ENCODE measurements at regions not wholly inside any gene's neighbourhood (a gene's known extent, or its start where the extent isn't known, plus 50 kb on each side); places are given as distances from the start of the nearest gene placed in this dataset.
A peak's percentile ranks its signal among the peaks of the same experiment; 100 is the strongest.

- no peak for DNase-seq
- intact Hi-C loops (cut with micrococcal nuclease): no loop called here
Measured at GRCh38 chr19:28486473-28486872, 726.5 kb downstream of the UQCRFS1 start.

GRCh38 chr19:28485292-28485691 lies 727.7 kb downstream of the UQCRFS1 start:
- no peaks in the 10 kb centered on the region for H3K9me3 Mint-ChIP-seq
- DNase-seq: no peak
- H3K27me3 Mint-ChIP-seq: peaks cover 2% of the 10 kb centered on the region
- no peaks in the 10 kb centered on the region for H3K36me3 Mint-ChIP-seq (ENCODE audit: low read depth)
- H3K27ac Mint-ChIP-seq: no peak overlapping the region
- H3K4me1 Mint-ChIP-seq: peaks cover 19% of the 10 kb centered on the region
- intact Hi-C loops (cut with micrococcal nuclease): no loop called here
- no peak overlapping the region for H3K4me3 Mint-ChIP-seq

More at GRCh38 chr19:28486473-28486872, 726.5 kb downstream of the UQCRFS1 start:
- H3K4me3 Mint-ChIP-seq: no peak overlapping the region
- peaks cover 13% of the 10 kb centered on the region for H3K4me1 Mint-ChIP-seq
- H3K9me3 Mint-ChIP-seq: no peaks in the 10 kb centered on the region
- no peaks in the 10 kb centered on the region for H3K36me3 Mint-ChIP-seq (ENCODE audit: low read depth)
- peaks cover 2% of the 10 kb centered on the region for H3K27me3 Mint-ChIP-seq
- H3K27ac Mint-ChIP-seq: no peak overlapping the region

- Mint-ChIP-seq H3K36me3 (ENCODE audit: low read depth) (no peaks in the 10 kb centered on the region), H3K9me3 (no peaks in the 10 kb centered on the region), H3K27ac (no peak overlapping the region), H3K4me3 (no peak overlapping the region), H3K27me3 (peaks cover 2% of the 10 kb centered on the region), H3K4me1 (peaks cover 16% of the 10 kb centered on the region)
- DNase-seq: no peak
- intact Hi-C loops (cut with micrococcal nuclease): no loop called here
Measured at GRCh38 chr19:28483197-28483596, 729.8 kb downstream of the UQCRFS1 start.

GRCh38 chr19:28482221-28482620 lies 730.7 kb downstream of the UQCRFS1 start:
- Mint-ChIP-seq H3K27me3 (no peaks in the 10 kb centered on the region), H3K9me3 (no peaks in the 10 kb centered on the region), H3K4me1 (peaks cover 8% of the 10 kb centered on the region), H3K4me3 (no peak overlapping the region), H3K27ac (no peak overlapping the region), H3K36me3 (ENCODE audit: low read depth) (no peaks in the 10 kb centered on the region)
- no peak for DNase-seq
- intact Hi-C loops (cut with micrococcal nuclease): no loop called here

GRCh38 chr19:28481674-28482073 lies 731.3 kb downstream of the UQCRFS1 start:
- Mint-ChIP-seq H3K27me3 (no peaks in the 10 kb centered on the region), H3K4me3 (no peak overlapping the region), H3K9me3 (no peaks in the 10 kb centered on the region), H3K27ac (no peak overlapping the region), H3K4me1 (peaks cover 8% of the 10 kb centered on the region), H3K36me3 (ENCODE audit: low read depth) (no peaks in the 10 kb centered on the region)
- DNase-seq: no peak
- intact Hi-C loops (cut with micrococcal nuclease): loop anchor here (2.0 kb wide), 1 partner anchor 25 kb away; no protein-coding TSS in a partner anchor

- Mint-ChIP-seq H3K27me3 (no peaks in the 10 kb centered on the region), H3K36me3 (ENCODE audit: low read depth) (no peaks in the 10 kb centered on the region), H3K27ac (no peak overlapping the region), H3K4me3 (no peak overlapping the region), H3K9me3 (no peaks in the 10 kb centered on the region), H3K4me1 (peaks cover 7% of the 10 kb centered on the region)
- DNase-seq: no peak
- intact Hi-C loops (cut with micrococcal nuclease): no loop called here
Measured at GRCh38 chr19:28475525-28475924, 737.4 kb downstream of the UQCRFS1 start.

- no peak overlapping the region for H3K4me3 Mint-ChIP-seq
- no peaks in the 10 kb centered on the region for H3K36me3 Mint-ChIP-seq (ENCODE audit: low read depth)
- H3K27me3 Mint-ChIP-seq: no peaks in the 10 kb centered on the region
- H3K9me3 Mint-ChIP-seq: no peaks in the 10 kb centered on the region
- H3K4me1 Mint-ChIP-seq: peaks cover 30% of the 10 kb centered on the region
- intact Hi-C loops (cut with micrococcal nuclease): no loop called here
- DNase-seq: no peak
- H3K27ac Mint-ChIP-seq: no peak overlapping the region
Measured at GRCh38 chr19:28472843-28473242, 740.1 kb downstream of the UQCRFS1 start.

GRCh38 chr19:28471731-28472510 lies 741.0 kb downstream of the UQCRFS1 start:
- DNase-seq: no peak
- no peak overlapping the region for H3K27ac Mint-ChIP-seq
- H3K27me3 Mint-ChIP-seq: no peaks in the 10 kb centered on the region
- intact Hi-C loops (cut with micrococcal nuclease): no loop called here
- H3K36me3 Mint-ChIP-seq (ENCODE audit: low read depth): no peaks in the 10 kb centered on the region
- H3K4me1 Mint-ChIP-seq: peaks cover 33% of the 10 kb centered on the region
- H3K4me3 Mint-ChIP-seq: no peak overlapping the region
- no peaks in the 10 kb centered on the region for H3K9me3 Mint-ChIP-seq

- H3K4me1 Mint-ChIP-seq: peaks cover 51% of the 10 kb centered on the region
- peak overlapping the region; percentile 50 for H3K4me3 Mint-ChIP-seq
- no peaks in the 10 kb centered on the region for H3K36me3 Mint-ChIP-seq (ENCODE audit: low read depth)
Measured at GRCh38 chr19:28469544-28469943, 743.4 kb downstream of the UQCRFS1 start.

GRCh38 chr19:28468701-28469459 lies 744.1 kb downstream of the UQCRFS1 start:
- Mint-ChIP-seq H3K4me3 (peak overlapping the region; percentile 50), H3K4me1 (peaks cover 56% of the 10 kb centered on the region), H3K36me3 (ENCODE audit: low read depth) (no peaks in the 10 kb centered on the region), H3K9me3 (no peaks in the 10 kb centered on the region), H3K27ac (peak overlapping the region; percentile 69), H3K27me3 (no peaks in the 10 kb centered on the region)
- intact Hi-C loops (cut with micrococcal nuclease): no loop called here
- peak; percentile 82 for DNase-seq

More at GRCh38 chr19:28469544-28469943, 743.4 kb downstream of the UQCRFS1 start:
- no peak for DNase-seq
- intact Hi-C loops (cut with micrococcal nuclease): no loop called here
- Mint-ChIP-seq H3K27me3 (no peaks in the 10 kb centered on the region), H3K9me3 (no peaks in the 10 kb centered on the region), H3K27ac (no peak overlapping the region)

- Mint-ChIP-seq H3K4me1 (peaks cover 61% of the 10 kb centered on the region), H3K27ac (peak overlapping the region; percentile 79), H3K9me3 (no peaks in the 10 kb centered on the region), H3K36me3 (ENCODE audit: low read depth) (no peaks in the 10 kb centered on the region), H3K4me3 (no peak overlapping the region), H3K27me3 (no peaks in the 10 kb centered on the region)
- peak; percentile 92 for DNase-seq
- intact Hi-C loops (cut with micrococcal nuclease): loop anchor here (1.0 kb wide), 2 partner anchors 167 to 244 kb away; no protein-coding TSS in a partner anchor
Measured at GRCh38 chr19:28466107-28467045, 746.6 kb downstream of the UQCRFS1 start.

GRCh38 chr19:28465371-28466086 lies 747.4 kb downstream of the UQCRFS1 start:
- DNase-seq: peak; percentile 68

GRCh38 chr19:28463493-28464053 lies 749.4 kb downstream of the UQCRFS1 start:
- Mint-ChIP-seq H3K27me3 (no peaks in the 10 kb centered on the region), H3K27ac (no peak overlapping the region), H3K4me3 (no peak overlapping the region), H3K36me3 (ENCODE audit: low read depth) (no peaks in the 10 kb centered on the region), H3K4me1 (peaks cover 71% of the 10 kb centered on the region), H3K9me3 (no peaks in the 10 kb centered on the region)
- DNase-seq: no peak
- intact Hi-C loops (cut with micrococcal nuclease): no loop called here

More at GRCh38 chr19:28465371-28466086, 747.4 kb downstream of the UQCRFS1 start:
- intact Hi-C loops (cut with micrococcal nuclease): loop anchor here (1.0 kb wide), 2 partner anchors 168 to 245 kb away; no protein-coding TSS in a partner anchor
- H3K27ac Mint-ChIP-seq: peak overlapping the region; percentile 79
- peak overlapping the region; percentile 58 for H3K4me3 Mint-ChIP-seq
- no peaks in the 10 kb centered on the region for H3K36me3 Mint-ChIP-seq (ENCODE audit: low read depth)
- peaks cover 68% of the 10 kb centered on the region for H3K4me1 Mint-ChIP-seq
- no peaks in the 10 kb centered on the region for H3K27me3 Mint-ChIP-seq
- H3K9me3 Mint-ChIP-seq: no peaks in the 10 kb centered on the region

All from activated CD4-positive, alpha-beta T cell treated with anti-CD3 and anti-CD28 coated beads, Interleukin-2, amount 10 ng/mL, durations not matched to agents 24 days and 14 days (primary cell).